ENCODE measurements at regions not wholly inside any gene's neighbourhood (a gene's known extent, or its start where the extent isn't known, plus 50 kb on each side); places are given as distances from the start of the nearest gene placed in this dataset.
A peak's percentile ranks its signal among the peaks of the same experiment; 100 is the strongest.
"Not testable (repeated sequence)": the region's sequence is repeated elsewhere in the genome, so short reads cannot be mapped to it uniquely, and the experiment has no call there.

GRCh38 chrX:63581906-63582305 lies 203.1 kb downstream of the ARHGEF9 start:
- no peak for DNase-seq

DNA sequence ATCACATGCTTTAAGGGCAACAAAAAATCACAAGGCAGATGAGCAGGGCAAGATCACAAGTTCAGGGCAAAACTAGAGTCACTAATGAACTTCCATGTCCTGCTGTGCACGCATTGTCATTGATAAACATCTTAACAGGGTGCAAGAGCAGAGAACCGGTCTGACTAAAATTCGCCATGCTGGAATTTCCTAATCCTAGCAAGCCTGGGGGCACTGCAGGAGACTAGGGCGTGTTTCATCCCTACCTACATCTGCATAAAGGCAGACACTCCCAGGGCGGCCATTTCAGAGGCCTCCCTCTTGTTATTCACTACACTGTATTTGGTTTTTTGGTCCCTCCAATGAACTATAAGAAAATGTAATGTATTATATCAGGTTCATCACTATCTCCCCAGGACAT lies 203.6 kb downstream of the ARHGEF9 start:
- no peak for DNase-seq

DNA sequence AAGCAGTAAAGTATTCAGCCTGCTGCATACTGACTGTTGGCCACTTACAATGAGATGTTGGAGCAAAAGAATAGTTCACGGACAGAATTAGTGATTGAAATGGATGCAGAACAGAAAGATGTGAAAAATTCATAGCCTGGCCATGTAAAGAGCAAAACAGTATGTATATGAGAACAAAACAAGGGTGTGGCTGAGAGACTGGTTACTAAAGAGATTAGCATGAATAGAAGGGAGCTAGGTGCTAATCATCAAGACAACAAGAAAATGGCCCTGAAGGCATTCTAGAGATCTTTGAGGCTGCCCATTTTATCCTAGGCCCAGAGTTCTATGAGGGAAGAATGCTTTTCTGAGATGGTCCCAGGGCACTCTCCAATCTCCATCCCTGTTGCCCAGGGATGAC lies 208.5 kb downstream of the ARHGEF9 start:
- DNase-seq: no peak

DNA sequence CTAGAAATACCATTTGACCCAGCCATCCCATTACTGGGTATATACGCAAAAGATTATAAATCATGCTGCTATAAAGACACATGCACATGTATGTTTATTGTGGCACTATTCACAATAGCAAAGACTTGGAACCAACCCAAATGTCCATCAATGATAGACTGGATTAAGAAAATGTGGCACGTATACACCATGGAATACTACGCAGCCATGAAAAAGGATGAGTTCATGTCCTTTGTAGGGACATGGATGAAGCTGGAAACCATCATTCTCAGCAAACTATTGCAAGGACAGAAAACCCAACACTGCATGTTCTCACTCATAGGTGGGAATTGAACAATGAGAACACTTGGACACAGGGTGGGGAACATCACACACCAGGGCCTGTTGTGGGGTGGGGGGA lies 209.3 kb downstream of the ARHGEF9 start:
- not testable (repeated sequence) for DNase-seq

GRCh38 chrX:63566856-63567255 lies 215.7 kb upstream of the SPIN4 start:
- DNase-seq: no peak

GRCh38 chrX:63561425-63561824 lies 210.3 kb upstream of the SPIN4 start:
- peak in 2 of 3 experiments; percentile 9 to 55 for DNase-seq

- peak; percentile 41 to 90 (median 72) for DNase-seq
Measured at GRCh38 chrX:63560601-63561218, 209.6 kb upstream of the SPIN4 start.

DNA sequence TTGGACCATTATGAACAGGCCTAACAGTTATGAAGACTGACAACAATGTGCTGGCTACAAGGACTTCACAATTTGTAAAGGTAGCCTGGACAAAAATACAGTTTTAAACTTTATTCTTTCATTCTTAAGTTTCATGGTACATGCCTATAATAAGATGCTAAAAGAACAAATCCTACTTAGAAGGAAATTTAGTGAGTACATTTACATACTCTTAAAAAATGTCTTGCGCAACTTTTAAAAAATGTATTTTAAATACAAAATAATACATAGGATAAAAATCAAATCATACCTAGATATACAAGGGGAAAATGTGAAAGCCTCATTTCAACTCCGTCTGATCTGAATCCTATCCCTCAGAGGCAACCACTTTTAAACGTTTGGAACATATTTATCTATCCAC lies 200.7 kb upstream of the SPIN4 start:
- no peak for DNase-seq

DNA sequence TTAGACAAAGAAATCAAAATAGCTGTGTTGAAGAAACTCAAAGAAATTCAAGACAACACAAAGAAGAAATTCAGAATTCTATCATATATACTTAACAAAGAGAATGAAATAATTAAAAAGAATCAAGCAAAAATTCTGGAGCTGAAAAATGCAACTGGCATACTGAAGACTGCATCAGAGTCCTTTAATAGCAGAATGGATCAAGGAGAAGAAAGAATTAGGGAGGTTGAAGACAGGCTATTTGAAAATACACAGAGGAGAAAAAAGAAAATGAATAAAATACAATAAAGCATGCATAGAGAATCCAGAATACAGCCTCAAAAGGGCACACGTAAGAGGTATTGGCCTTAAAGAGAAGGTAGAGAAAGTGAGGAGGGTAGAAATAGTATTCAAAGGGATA lies 179.5 kb upstream of the SPIN4 start:
- no peak for DNase-seq

DNA sequence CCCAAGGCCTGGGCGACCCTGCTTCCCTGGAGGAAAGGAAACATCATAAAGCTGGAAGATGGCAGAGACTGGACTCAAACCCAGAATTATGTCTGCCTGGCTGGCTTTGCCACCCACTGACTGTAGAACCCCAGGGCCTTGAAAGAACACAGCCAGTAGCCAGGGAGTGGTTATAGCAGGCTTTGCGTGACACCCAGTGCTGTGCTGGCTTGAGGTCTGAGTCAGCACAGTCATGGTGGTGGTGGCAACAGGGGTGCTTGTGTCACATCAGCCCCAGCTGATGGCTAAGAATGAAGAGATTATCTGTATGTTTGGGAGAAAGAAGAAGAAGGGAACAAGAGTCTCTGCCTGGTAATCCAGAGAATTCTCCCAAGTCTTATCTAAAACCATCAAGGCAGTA lies 178.8 kb upstream of the SPIN4 start:
- DNase-seq: no peak

- DNase-seq: peak in 1 of 3 experiments; percentile 19
Measured at GRCh38 chrX:63526863-63527262, 175.7 kb upstream of the SPIN4 start.

- peak in 1 of 3 experiments; percentile 6 for DNase-seq
Measured at GRCh38 chrX:63525491-63525890, 174.4 kb upstream of the SPIN4 start.

- not testable (repeated sequence) for DNase-seq
Measured at GRCh38 chrX:63519368-63519767, 168.2 kb upstream of the SPIN4 start.

GRCh38 chrX:63514569-63515080 lies 163.5 kb upstream of the SPIN4 start:
- DNase-seq: no peak

DNA sequence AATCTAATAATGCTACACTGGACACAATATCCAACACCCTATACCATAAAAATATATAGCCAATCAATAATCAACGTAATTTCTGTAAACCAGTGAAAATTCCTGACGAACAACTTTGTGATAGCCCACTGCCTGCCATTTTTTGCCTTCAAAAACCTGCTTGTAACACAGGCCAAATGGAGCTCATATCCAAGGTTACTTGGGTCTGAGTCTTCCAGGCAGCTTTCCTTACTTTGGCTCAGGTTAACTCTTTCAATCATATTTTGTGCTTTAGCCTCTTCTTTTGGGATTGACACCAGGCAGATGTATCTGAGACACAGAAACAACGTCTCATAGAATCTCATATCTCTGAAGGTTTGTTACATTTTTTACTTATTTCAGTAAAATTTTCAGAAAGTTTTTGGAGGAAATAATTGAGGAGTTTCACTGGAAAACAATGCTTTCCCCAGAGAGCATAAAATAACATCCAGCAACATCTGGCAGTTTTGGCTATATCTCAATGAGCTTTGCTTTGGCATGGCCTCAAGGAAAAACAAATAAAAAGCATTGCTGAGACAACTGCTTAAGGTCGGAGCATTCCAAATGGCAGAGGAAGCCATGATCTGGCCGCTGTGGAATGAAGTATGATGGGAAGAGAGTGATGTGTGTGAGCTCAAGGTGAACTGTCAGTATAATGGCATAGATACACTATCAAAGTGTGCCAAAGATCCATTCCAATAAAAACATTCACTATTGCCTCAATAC lies 162.9 kb upstream of the SPIN4 start:
- DNase-seq: no peak

DNA sequence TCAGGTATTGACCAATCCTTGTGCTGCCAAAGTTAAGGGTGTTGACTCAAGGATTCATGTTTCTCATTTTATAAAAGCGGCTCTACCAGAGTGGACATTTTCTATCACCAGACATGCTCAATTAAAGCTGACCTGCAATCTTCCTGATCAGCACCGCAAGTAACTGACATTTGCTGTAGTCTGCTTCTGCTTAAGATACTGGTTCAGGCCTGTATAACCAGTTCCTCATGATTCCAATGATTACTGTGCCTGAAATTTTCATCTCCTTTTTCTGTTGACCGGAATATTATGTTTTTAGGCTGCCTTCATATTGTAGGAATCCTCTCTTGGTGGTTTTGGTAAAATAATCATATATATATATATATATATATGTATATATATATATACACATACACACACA lies 160.2 kb upstream of the SPIN4 start:
- DNase-seq: no peak

GRCh38 chrX:63508668-63509067 lies 157.5 kb upstream of the SPIN4 start:
- no peak for DNase-seq

- peak in 2 of 3 experiments; percentile 7 to 65 for DNase-seq
Measured at GRCh38 chrX:63506320-63506719, 155.2 kb upstream of the SPIN4 start.

DNA sequence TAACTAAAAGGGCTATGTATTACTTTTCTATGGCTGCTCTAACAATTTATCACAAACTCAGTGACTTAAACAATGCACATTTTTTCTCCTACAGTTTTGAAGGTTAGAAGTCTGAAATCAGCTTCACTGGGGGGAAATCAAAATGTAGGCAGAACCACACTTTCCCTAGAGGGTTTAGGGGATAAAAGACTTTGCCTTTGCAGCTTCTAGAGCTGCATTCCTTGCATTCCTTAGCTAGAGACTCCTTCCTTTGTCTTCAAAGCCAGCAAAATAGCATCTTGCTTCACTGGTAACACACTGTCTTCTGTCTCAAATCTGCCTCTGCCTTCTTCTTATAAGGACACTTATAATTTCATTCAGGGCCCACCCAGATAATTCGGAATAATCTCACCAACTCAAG lies 152.4 kb upstream of the SPIN4 start:
- no peak for DNase-seq

- DNase-seq: no peak
Measured at GRCh38 chrX:63488546-63489373, 137.6 kb upstream of the SPIN4 start.

DNA sequence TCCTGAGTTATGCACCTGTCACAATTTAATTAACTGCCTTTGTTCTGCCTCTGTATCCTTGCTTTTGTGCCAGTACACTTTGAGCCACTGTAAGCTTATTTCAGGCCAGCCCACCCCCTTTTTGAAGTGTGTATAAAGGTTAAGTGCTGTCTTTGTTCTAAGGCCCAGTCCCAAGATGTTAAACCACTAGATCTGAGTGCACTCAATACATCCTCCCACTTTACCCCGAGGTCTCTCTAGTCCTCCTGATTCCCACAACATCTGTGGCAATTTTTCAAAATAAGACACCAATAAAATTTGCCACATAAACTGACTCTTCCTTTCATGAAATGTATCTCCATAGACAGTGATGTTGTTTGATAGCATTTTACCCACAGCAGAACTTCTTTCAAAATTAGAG lies 124.1 kb upstream of the SPIN4 start:
- no peak for DNase-seq

- DNase-seq: no peak
Measured at GRCh38 chrX:63471004-63471403, 119.9 kb upstream of the SPIN4 start.

GRCh38 chrX:63470506-63470905 lies 119.4 kb upstream of the SPIN4 start:
- DNase-seq: no peak

GRCh38 chrX:63466690-63467089 lies 115.6 kb upstream of the SPIN4 start:
- DNase-seq: no peak
